ENCODE measurements at regions not wholly inside any gene's neighbourhood (a gene's known extent, or its start where the extent isn't known, plus 50 kb on each side); places are given as distances from the start of the nearest gene placed in this dataset.

- TF ChIP-seq CTCF (IDR thresholded peaks at IDR 0.05) (no peak), POLR2A (IDR thresholded peaks at IDR 0.05) (no peak)
Measured at GRCh38 chr16:77555791-77556190, 121.0 kb upstream of the ADAMTS18 start.

All from right lobe of liver (tissue), 4 donors.